GM19468 (cell line): ENCODE measurements at regions not wholly inside any gene's neighbourhood (a gene's known extent, or its start where the extent isn't known, plus 50 kb on each side); places are given as distances from the start of the nearest gene placed in this dataset.
"Not testable (repeated sequence)": the region's sequence is repeated elsewhere in the genome, so short reads cannot be mapped to it uniquely, and the experiment has no call there.

Experiments
- ATAC-seq: cut with Tn5 transposase; IDR thresholded peaks from one replicate; pipeline ENCODE4 v1.9.1; 2021; ENCODE audit warnings: mild to moderate bottlenecking, moderate library complexity, moderate number of reproducible peaks; ENCODE audit not compliant: unreplicated experiment; ENCODE audit errors: extremely low read depth

- no peak for ATAC-seq
Observed at GRCh38 chr14:37650356-37651037, 55.1 kb downstream of the TTC6 start.

GRCh38 chr14:37652042-37652441 lies 56.6 kb downstream of the TTC6 start:
- no peak for ATAC-seq

GRCh38 chr14:37655418-37655817 lies 60.0 kb downstream of the TTC6 start:
- ATAC-seq = no peak

GRCh38 chr14:37658156-37658555 lies 62.7 kb downstream of the TTC6 start:
- ATAC-seq = no peak

GRCh38 chr14:37663498-37663897 lies 68.1 kb downstream of the TTC6 start:
- no peak for ATAC-seq

GRCh38 chr14:37665479-37665878 lies 70.0 kb downstream of the TTC6 start:
- ATAC-seq = no peak

GRCh38 chr14:37665951-37666350 lies 70.5 kb downstream of the TTC6 start:
- ATAC-seq = no peak

GRCh38 chr14:37668646-37669045 lies 73.2 kb downstream of the TTC6 start:
- ATAC-seq = no peak

- no peak for ATAC-seq
Observed at GRCh38 chr14:37669242-37669641, 73.8 kb downstream of the TTC6 start.

GRCh38 chr14:37673439-37673838 lies 78.0 kb downstream of the TTC6 start:
- no peak for ATAC-seq

GRCh38 chr14:37678916-37679315 lies 83.5 kb downstream of the TTC6 start:
- ATAC-seq = no peak

- ATAC-seq = no peak
Observed at GRCh38 chr14:37681486-37681885, 86.1 kb downstream of the TTC6 start.

GRCh38 chr14:37692680-37693079 lies 97.3 kb downstream of the TTC6 start:
- not testable (repeated sequence) for ATAC-seq

- ATAC-seq = not testable (repeated sequence)
Observed at GRCh38 chr14:37693420-37693819, 98.0 kb downstream of the TTC6 start.

- ATAC-seq = no peak
Observed at GRCh38 chr14:37695866-37696265, 100.4 kb downstream of the TTC6 start.

- ATAC-seq = no peak
Observed at GRCh38 chr14:37697489-37698121, 102.2 kb downstream of the TTC6 start.

GRCh38 chr14:37698840-37699777 lies 103.7 kb downstream of the TTC6 start:
- no peak for ATAC-seq

GRCh38 chr14:37707716-37708115 lies 112.3 kb downstream of the TTC6 start:
- no peak for ATAC-seq

- ATAC-seq = no peak
Observed at GRCh38 chr14:37708481-37708880, 113.1 kb downstream of the TTC6 start.

GRCh38 chr14:37709419-37710195 lies 114.2 kb downstream of the TTC6 start:
- no peak for ATAC-seq
